CD4-positive, alpha-beta T cell treated with Interleukin-17A for 4 hours (primary cell): ENCODE measurements at regions not wholly inside any gene's neighbourhood (a gene's known extent, or its start where the extent isn't known, plus 50 kb on each side); places are given as distances from the start of the nearest gene placed in this dataset.
"Not testable (repeated sequence)": the region's sequence is repeated elsewhere in the genome, so short reads cannot be mapped to it uniquely, and the experiment has no call there.

Experiments
- DNase-seq: peaks from one replicate; pipeline ENCODE4 v3.0.0-alpha.2; 2020; ENCODE audit warnings: mixed read lengths

DNA sequence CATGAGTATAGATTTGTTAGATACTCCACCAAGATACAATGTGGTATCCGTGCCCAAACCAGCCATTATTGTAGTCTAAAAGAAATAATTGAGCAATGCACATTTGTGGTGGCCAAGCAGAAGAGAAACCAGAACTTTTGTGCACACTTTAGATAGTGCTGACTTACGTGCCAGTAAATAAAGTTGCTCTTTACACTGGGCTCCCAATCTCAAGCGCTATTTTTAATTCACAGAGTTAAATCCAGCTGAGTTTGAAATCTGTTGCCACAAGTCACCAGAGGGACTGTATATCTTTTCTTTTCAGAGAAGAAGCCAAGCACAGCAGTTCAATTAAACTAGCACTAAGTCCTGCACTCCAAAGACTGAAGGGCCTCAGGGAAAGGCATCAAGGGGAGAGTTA, 680.4 kb downstream of the TDRD15 start:
- DNase-seq: no peak

DNA sequence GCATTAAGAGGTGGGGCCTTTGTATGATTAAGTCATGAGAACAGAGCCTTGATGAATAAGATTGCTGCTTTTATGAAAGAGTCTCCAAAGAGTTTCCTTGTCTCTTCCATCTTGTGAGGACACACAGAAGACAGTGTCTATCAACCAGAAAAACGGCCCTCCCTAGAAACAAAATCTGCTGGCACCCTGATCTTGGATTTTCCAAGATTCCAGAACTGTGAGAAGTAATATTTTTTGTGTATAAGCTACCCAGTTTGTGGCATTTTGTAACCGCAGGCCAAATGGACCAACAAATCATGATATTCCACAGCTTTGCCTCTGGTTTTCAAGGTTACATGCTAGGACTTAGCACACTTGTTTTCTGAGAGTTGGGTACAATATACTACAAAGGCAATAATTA, 687.8 kb downstream of the TDRD15 start:
- DNase-seq: no peak

- DNase-seq: no peak
These were observed 689.0 kb downstream of the TDRD15 start for GRCh38 chr2:21812766-21813165.

DNA sequence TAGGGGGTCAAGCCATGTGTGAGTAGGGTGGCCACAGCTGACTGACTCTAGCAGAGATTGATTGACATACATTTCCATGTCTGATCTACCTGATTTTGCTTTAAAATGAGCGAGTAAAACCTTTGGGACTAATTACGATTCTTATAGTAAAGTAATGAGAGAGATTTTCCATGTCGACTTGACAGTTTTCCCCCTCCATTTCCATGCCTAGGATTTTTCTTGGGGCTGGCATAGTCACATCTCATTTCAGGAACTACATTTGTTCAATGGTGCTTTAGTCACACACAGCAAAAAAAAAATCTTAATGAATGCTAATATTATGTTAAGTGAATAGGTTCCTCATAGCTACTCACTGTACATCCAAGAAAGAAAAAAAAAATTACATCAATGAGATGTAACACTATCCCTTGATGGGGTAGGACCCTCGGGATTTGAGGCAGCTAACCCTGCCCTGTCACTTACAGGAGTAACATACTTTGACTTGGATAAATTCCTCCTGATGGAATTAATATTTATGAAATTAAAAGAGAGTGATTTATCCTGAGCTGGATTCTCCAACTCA, 690.9 kb downstream of the TDRD15 start:
- DNase-seq: no peak

DNA sequence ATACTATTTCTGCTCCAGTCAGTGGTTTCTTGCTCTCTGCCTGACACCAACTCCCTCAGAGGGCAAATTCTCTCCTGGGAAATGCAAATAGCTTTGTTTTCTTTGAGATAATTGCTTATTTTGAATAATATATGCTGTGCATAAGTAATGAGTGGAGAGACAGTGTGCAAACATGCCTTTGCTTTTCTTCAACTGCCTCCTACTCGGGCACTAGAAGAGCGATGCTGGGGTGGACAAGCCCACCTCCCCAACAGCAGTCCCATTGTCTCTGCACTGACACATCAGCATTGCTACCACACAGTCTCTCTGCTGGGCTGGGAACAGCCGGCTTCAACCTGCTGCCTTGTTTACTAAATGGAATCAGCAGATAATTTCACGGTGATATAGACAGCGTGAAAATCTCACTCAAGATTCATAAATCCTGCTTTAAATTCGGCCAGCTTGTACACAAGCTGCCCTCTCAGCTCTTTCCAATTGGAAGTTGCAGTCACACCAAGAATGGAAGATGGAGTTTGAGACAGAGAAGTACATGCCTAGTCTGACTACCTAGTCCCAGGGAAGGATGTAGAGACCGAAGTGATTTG, 694.5 kb downstream of the TDRD15 start:
- DNase-seq: no peak

DNA sequence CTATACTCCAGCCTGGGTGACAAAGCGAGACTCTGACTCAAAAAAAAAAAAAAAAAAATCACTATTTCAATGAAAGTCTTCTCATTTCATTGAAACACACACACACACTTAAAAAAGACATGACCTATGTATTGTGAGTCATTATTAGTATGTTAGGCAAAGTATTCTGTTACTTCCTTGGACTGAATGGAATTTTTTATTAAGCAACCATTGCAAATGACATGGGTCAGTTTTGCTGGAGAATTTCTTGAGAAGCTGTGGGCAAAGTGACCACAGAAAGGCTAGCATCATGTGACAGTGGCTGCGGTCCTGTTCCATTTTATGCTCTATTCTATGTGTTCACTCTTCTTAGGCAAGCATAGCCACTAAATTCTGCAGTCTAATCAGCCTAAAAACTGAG, 695.7 kb downstream of the TDRD15 start:
- DNase-seq: no peak

DNA sequence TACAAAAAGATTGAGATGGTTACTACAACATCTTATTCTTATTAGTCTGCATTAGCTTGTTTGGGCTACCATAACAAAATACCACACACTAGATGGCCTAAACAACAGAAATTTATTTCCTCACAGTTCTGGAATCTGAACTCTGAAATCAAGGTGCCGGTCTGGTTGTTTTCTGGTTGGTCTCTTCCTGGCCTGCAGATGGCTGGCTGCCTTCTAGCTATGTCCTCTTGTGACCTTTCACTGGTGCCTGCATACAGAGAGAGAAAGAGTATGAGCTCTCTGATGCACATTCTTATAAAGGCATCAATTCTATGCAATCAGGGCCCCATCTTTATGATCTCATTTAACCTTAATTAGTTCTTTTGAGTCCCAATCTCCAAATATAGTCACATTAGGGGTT, 696.5 kb downstream of the TDRD15 start:
- no peak for DNase-seq

DNA sequence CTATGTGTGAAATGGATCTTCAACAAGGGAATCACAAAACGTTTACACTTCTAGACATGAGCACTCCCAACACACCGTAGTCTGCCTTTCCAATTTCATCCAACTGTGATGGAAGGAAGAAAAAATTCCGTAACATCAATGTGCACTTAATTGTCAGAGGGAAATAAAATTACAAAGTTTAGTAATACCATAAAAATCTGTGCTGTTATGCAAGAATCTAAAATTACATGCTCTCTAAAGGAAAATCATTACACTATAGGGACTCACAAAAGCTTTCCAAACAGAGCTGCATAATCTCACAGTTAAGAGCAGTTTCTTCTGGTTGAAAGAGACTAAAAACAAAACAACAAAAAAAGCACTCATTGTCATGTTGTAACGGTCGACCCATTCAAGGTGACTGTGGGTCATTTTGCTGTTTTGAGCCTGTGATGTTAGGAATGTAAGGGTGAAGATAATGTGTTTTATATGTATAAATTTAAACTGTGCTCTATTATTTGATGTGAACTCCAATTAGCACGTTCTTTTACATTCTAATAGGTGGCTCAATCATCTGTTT, 698.0 kb downstream of the TDRD15 start:
- no peak for DNase-seq

GRCh38 chr2:21822505-21822904, 698.7 kb downstream of the TDRD15 start:
- DNase-seq: no peak

- DNase-seq: no peak
These were observed 710.0 kb downstream of the TDRD15 start for GRCh38 chr2:21833767-21834166.

DNA sequence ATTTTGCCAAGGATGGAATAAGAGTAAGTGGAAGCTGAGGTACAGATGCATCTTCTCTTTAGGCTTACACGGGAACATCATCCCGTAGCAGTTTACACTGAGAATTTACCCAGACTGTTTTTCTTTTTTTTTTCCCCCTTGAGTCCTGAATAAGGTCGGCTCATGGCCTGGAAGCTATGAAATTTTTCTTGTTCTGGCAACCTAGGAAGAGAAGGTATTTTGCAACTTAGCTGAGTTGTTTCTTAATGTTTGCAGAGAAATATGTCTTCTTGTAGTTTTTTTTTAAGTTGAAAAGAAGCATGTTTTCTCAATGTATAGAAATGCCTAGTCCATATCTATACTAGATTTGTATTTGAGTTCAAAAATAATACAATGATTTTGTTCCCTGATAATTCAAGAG, 712.5 kb downstream of the TDRD15 start:
- DNase-seq: no peak

DNA sequence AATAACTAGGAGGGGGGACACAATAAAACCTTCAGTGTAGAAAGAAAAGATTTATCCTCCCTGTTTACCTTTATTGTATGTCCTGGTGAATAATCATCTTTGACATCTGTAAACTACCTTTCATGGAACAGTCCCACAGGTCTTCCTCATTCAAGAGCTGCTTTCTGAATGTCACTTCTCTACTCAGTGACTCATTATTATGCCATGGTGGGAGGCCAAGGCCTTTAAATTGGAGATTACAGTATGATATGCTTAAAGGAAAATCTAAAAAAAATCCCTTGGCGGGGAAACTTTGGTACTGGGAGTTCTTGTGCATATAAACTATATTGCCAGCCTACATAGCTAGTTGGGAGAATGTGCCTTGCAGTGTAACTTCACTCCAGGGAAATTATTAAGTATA, 713.0 kb downstream of the TDRD15 start:
- no peak for DNase-seq

DNA sequence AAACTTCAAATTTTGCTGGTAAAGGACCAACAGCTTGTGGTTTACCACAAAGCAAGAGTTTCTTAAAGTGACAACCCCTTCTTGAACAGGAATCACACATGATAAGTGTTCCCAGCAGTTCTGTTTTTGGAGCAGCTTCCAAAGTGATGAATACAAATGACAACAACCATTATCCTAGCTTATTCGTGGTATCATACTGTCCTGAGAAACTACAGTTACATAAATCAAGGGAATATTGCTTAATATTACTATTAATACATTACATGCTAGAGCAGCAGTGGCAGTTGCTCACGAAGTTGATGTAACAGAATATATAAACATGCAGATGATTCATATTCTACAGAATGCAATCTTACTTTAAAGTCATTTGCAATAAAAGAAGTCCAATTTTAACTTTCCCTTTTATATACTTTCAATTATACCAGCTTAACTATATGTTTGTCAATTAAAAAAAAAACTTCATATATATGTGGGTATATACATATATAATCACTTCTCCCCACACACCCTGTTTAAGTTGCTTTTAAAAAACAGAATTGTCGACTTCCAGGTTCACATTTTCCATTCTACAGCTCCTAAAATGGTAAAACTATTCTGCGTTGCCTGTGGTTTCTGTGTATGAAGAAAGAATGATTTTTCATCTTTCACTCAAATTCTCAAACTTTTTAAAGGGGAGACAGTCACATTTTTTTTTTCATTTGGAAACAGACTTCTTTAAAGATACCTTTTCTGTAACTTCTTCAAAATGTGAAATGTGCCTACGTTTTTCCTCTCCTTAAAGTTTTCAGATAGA, 713.6 kb downstream of the TDRD15 start:
- DNase-seq: no peak

GRCh38 chr2:21841341-21841740, 717.6 kb downstream of the TDRD15 start:
- no peak for DNase-seq

- DNase-seq: not testable (repeated sequence)
These were observed 726.6 kb downstream of the TDRD15 start for GRCh38 chr2:21850367-21850766.

- DNase-seq: no peak
These were observed 731.2 kb downstream of the TDRD15 start for GRCh38 chr2:21854938-21855337.

DNA sequence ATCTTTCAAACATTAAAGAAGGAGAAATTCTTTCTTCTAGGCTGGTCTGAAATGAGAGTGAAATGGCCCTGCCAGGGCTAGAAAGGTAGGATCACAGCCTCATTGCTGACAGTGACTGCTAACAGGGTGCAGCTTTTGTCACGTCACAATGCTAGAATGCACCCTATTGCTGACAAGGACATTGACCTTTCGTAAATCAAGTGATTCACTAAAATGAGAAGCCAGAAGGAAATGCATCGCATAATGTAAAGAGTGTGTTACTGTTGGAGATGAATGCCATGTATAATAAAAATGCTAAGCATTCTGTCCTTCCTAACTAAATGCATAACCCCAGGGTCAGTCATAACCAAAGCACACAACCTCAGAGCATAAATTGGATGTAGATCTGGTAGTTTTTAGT, 732.9 kb downstream of the TDRD15 start:
- no peak for DNase-seq

DNA sequence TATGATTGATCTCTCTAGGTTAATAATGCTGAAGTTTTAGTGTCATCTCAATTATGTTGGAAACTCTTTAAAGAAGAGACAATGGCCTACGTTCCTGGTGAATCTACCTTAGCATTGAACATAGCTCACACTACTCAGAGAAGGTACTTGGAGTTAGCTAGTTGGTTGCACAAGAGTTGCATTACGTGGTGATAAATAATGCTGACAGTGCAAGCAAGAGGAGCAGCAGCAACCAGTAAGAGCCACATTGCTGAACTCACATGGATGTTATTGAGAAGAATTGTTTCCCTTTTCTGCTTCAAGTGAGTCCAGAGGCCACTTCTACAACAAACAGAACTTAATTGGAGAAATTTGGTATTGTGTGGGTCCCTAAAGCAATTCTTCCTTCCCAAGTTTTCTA, 737.1 kb downstream of the TDRD15 start:
- no peak for DNase-seq

DNA sequence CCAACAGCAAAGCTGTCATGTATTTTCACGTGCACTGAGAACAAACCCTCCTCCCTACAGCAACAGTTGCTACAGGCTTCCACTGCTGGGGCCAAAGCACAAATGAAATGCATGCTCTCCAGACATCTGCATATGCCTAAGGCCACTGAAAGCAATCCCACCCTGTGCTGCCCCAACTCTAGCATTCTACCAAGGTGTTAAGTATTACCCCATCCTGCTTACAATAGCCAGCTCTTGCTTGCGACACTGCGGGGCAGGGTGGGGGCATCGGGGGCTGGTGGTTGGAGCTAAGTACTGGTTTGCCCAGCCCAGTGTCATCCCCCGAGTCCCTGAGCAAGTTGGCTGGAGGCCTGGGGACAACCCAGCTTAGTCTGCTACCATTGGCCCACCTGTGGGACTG, 742.5 kb downstream of the TDRD15 start:
- DNase-seq: no peak

GRCh38 chr2:21887881-21888280, 764.1 kb downstream of the TDRD15 start:
- DNase-seq: no peak

DNA sequence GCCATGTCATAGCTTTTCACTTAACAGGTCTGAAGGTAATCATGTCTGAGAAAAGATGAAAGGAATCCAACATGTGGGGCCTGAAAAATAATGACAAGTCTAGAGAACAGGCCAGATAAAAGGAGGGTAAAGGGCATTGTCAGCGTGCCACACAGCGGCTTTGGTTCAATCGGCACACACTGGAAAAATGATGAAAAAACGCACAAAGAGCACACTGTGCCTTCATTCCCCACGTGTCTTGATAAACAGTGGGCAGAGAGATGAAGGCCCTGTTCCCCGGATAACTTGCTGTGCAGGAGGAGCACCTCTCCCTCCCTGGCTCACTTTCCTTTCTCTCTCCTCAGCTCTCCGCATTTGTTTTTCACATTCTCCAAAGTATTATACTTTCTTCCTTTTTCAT, 766.3 kb downstream of the TDRD15 start:
- DNase-seq: no peak

DNA sequence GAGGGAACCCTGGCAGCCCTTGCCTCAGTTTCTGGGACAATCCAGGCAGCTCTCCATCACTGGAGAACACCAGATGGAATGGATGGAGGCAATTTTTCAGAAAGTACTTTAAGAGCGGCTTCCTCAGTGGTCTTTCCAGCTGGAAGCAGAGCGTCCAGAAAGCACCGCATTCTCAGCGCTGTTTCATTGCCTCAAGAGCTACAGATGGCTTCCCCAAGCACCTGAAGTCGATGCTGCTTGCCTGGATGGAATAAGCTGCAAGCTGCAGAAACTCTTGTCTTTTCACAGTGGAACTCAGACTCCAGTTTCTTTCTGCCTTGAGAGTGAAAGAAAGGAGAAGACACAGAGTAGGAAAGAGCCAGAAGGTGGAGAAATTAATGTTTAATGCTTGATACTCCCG, 766.9 kb downstream of the TDRD15 start:
- DNase-seq: no peak

DNA sequence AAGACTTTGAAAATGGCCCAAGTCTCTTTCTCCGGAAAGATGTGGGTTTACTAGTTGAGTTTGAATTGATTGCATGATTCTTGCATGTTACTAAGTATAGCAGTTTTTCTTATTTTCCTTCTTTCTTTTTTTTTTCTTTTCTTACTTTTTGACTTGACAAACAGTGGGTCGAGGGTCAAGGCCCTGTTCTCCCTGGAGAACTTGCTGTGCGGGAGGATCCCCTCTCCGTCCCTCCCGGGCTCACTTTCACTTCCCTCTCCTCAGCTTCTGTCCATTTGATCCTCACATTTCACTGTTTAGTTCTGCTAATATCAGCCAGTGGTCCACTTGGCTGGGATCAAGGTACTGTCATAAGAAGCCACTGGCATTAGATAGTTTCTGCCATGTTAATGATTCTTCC, 767.4 kb downstream of the TDRD15 start:
- no peak for DNase-seq

- no peak for DNase-seq
These were observed 768.4 kb downstream of the TDRD15 start for GRCh38 chr2:21892140-21892539.
